ENCODE measurements at regions not wholly inside any gene's neighbourhood (a gene's known extent, or its start where the extent isn't known, plus 50 kb on each side); places are given as distances from the start of the nearest gene placed in this dataset.
"Not testable (repeated sequence)": the region's sequence is repeated elsewhere in the genome, so short reads cannot be mapped to it uniquely, and the experiment has no call there.

GRCh38 chr13:90853666-90854065, 493.8 kb upstream of the MIR17HG start:
- not testable (repeated sequence) for DNase-seq (ENCODE audit: low read depth in 2 of 2)

GRCh38 chr13:90857921-90858320, 489.6 kb upstream of the MIR17HG start:
- DNase-seq (ENCODE audit: low read depth in 2 of 2) = no peak

DNA sequence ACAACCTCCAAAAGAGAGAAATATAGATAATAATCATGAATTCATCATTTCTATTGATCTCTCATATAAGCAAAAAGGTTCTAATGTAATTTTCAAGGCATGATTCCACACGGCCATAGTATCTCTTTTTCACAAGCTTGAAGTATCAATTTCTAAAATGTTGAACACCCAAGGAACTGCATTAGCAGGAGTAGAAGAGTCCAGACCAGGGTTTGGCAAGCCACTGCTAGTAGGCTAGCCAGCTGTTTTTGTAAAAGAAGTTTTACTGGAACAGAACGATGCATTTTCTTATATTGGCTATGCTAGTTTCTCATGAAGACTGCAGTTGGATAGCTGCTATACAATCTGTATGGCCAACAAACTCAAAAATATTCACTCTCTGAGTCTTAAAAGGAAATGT, 481.5 kb upstream of the MIR17HG start:
- no peak for DNase-seq (ENCODE audit: low read depth in 2 of 2)

DNA sequence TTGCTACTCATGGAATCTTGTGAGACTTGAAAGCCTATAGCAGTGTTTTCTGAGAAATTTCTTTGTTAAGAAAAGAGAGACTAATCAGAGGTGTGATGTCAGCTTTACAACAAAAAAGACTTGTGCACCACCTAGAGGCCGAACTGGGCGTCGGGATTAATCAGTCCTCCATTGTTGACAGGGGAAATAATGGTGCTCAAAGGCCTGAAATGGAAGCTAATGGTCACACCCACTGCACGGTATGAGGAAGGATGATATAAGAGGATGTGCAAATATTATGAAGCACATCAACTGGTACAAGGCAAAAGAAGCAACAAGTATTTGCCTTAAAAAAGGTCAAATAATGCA, 480.2 kb upstream of the MIR17HG start:
- no peak for DNase-seq (ENCODE audit: low read depth in 2 of 2)

GRCh38 chr13:90868321-90868920, 479.1 kb upstream of the MIR17HG start:
- no peak for DNase-seq (ENCODE audit: low read depth in 2 of 2)

DNA sequence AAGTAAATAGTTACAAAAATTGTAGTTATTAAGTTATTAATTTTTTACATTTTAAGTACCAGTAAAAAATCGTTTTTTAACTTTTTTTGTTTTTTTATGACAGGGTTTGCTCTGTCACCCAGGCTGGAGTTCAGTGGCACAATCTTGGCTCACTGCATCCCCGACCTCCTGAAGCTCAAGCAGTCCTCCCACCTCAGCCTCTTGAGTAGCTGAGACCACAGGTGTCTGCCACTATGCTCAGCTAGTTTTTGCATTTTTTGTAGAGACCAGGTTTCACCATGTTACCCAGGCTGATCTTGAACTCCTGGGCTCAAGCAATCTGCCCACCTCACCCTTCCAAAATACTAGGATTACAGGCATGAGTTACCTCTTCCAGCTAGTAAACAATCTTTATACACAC, 477.9 kb upstream of the MIR17HG start:
- DNase-seq (ENCODE audit: low read depth in 2 of 2) = no peak

DNA sequence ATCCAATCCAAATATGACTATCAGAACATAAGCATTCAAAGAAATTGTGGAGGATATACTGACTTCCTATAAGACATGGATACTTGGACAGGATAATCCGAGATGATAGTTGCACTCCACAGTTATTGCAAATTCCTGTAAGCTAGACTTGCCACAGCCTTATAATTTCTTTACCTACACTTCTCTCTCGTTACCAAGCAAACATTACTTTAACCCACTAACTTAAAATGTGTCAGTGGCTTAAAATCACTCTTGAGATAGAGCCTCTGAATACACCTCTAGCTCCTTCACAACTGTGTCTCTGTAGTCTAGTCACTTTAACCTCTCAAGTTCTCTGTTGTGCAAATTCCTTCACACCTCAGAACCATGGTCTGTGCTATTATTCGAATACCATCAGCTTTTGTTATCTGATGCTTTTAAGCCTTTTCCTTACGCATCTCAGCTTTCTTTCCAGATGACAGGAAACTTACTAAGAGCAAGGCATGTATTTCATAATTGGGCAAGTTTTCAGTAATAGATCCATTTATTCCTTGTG, 474.9 kb upstream of the MIR17HG start:
- DNase-seq (ENCODE audit: low read depth in 2 of 2) = no peak

DNA sequence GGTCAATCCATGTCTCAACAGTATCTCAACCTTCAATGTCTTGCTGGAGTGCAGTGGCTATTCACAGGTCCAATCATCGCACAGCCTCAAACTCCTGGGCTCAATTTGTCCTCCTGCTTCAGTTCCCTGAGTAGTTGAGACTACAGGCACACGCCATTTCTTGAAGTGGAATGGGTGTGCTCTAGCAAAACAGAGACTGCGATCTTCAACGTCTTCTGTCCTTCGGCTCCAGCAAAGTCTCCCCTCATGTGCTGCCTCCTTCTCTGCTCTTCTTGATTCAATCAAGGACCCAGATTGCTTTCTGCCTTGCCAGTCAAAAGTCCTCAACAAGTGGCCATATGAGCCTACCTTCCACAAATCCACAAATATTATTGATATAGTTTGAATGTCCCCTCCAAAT, 466.7 kb upstream of the MIR17HG start:
- DNase-seq (ENCODE audit: low read depth in 2 of 2) = no peak

GRCh38 chr13:90882551-90882950, 464.9 kb upstream of the MIR17HG start:
- no peak for DNase-seq (ENCODE audit: low read depth in 2 of 2)

DNA sequence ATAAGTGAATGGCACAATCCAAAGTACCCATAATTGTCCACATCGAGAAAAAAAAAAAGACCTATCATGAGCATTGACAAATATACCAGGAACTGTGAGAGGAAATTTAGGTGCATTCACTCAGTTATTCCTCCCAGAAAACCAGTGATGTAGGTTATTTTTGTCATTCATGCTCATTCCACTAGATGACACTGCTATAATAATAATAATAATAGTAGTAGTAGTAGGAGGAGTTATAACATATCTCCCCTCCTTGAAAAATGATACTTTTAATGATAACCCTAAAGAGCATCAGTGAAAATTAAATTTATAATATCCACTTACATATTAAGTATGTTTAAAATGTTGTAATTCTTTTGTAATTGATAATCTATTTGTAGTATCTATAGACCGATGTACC, 463.9 kb upstream of the MIR17HG start:
- DNase-seq (ENCODE audit: low read depth in 2 of 2) = no peak

DNA sequence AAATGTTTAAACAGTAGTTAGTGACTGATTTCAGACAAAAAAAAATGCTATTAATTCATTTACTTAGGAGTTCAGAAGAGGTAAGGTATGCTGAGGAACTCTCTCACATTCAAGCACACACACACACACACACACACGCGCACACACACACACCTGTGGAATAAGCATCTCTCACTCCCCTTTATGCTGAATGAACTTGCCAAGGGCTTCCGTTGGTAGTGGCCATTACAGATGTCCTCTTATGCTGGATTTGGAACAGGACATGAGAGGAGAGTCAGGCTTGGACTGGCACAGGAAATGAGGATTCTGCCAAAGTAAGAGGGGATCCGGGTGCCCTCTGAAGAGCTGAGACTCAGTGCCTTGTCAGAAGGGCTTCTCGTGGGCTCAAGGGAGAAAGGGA, 463.4 kb upstream of the MIR17HG start:
- DNase-seq (ENCODE audit: low read depth in 2 of 2) = no peak

DNA sequence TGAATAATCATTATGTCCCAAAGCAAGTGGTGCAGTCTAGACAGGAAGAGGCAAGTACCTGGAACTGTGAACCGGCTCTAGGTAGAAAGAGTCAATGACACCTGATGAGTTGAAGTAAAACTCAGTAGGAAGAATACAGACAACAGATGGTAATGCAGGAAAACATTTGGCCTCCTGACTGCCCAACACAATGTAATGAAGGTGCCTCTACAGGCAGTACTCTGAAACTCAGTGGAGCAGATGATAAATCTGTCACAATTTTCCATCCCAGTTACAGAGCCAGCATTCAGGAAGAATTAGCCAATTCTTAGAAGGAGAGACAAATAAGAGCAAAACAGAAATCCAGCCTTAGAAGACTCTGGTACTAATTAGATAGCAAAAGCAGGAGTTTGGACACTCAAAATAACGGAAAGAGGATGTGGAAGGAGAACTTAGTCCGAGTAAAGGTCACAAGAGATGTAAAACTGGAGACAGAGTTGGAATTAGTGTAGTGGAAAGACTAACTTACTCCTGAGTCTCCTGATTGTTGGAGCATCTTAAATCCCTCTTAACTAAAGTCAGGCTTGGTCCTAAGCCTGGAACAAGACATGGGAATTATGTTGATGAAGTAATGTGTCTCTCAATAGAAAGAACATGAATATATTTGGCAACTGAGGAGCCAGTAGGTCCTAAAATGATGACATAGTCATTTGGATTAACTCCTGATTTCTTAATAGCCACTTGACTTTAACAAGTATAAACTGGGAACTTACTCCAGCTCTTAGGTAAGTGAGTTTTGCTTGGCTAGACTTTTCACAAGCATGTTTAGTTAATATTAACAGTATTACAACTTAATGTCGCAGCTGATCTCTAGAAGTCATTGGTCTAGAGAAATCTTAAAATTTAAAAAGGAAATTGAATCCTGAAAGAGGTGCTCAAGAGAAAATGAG, 457.3 kb upstream of the MIR17HG start:
- no peak for DNase-seq (ENCODE audit: low read depth in 2 of 2)

DNA sequence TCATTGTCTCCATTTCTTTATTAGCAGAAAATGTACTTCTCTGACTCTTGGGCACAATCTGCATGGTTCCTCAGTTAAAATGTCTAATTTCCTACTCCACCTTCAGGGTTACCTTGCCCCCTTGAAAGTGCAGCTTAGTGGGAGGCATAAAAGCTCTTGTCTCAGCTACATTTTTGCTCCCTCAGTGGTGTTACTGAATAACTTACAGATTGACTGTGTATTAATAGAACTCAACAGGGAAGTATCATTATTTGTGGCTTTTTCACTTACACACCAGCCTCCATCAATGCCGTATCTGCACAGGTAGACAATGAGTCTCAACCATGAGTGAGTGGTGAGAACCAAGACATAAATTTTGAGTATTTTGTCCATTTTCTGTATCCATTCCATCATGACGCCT, 456.2 kb upstream of the MIR17HG start:
- DNase-seq (ENCODE audit: low read depth in 2 of 2) = no peak

GRCh38 chr13:90893199-90893598, 454.3 kb upstream of the MIR17HG start:
- not testable (repeated sequence) for DNase-seq (ENCODE audit: low read depth in 2 of 2)

DNA sequence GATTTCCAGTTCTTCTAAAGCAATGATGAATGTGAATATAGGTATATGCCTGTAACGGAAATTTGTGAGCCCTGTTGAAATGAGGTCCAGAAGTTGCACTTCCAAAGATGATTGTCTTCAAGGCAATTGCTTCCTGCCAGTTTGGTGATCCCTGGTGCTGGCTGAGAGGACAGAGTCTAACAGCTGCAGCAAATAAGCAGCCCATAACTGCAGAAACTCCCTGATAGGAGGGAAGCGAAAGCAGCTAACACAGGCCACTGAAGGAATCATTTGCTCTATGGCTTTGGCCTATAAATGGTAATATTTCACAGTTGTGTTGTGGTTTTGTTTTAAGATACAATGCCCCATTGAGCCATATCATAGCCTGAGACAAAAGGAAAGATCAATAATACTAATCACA, 451.5 kb upstream of the MIR17HG start:
- DNase-seq (ENCODE audit: low read depth in 2 of 2) = no peak

DNA sequence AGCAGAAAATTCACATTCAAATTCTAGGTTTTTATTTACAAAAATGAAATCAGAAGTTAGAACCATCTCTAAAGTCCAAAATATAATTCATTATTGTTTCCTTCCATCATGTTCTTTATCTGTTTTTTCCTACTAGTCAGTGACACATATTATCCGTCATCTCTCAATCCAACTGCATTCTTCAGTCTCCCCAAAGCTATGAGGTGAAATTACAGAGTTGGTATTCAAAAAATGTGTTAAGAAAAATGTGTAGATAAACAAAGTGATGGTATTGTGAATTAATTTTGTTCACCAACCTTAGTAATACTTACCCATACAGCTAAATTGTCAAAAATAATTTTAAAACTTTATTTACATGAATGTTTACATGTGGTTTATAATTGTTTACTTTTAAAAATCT, 448.7 kb upstream of the MIR17HG start:
- no peak for DNase-seq (ENCODE audit: low read depth in 2 of 2)

DNA sequence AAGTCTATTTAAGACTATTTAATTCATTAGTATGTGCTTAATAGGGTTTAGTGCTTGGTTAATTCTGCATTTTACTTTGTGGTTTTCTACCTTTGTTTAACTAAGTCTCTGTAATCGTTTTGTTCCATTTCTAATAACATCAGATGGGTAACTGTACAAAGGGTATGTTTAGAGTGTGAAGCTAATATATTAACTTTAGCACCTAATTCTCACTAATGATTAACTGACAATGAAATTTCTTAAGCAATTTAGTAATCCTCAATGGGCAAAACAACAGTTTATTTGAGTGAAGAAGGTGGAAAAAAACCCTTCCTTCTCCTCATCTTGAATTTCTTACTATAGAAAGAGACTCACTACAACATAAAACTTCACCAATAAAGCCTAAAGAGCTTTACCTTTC, 448.1 kb upstream of the MIR17HG start:
- DNase-seq (ENCODE audit: low read depth in 2 of 2) = no peak

DNA sequence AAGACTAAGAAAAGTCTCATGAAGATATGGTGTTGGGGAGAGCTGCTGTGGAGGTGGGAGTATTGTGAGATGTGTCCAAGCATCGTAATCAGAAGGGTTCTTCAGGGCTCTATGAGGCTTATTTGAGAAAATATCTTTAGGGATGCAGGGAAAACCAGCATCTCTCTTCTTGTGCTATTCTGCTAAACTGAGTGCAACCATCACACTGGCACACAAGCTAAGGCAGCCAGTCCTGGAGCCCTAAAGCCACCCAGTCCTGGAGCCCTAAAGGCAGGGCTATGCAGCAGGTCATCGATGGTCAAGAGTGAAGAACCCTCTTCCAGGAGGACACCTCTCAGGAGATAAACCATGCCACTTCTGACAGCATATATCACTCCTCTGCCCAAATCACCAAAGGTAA, 445.2 kb upstream of the MIR17HG start:
- DNase-seq (ENCODE audit: low read depth in 2 of 2) = no peak

DNA sequence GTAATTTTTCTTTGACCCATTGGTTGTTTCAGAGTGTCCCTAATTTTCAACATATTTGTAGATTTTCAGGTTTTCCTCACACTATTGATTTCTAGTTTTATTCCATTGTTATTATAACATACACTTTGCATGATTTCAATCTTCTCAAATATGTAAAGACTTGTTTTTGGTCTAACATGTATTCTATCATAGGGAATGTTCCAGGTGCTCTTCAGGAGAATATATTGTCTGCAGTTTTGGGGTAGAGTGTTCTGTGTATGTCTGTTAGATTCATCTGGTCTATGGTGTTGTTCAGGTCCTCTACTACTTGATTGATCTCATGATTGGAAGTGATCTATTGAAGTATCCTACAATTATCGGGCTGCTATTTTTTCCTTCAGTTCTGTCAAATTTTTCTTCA, 440.9 kb upstream of the MIR17HG start:
- no peak for DNase-seq (ENCODE audit: low read depth in 2 of 2)

DNA sequence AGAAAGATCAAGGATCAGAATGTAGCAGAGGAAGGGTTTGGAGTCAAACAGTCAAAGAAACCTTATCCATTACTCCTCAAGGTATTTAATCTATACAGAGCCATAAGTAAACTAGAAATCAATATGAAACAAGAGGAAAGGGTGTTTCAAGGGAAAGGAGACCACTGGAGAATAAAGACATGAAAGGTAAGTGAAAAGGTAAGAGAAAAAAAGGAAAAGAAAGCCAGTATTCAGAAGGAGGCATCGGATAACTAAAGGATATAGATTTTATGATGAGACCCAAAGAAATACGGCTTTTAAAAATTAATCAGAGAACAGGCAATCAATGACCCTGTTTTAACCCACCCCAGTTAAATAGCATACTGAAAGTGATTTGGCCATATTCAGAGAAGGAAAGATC, 438.7 kb upstream of the MIR17HG start:
- no peak for DNase-seq (ENCODE audit: low read depth in 2 of 2)

DNA sequence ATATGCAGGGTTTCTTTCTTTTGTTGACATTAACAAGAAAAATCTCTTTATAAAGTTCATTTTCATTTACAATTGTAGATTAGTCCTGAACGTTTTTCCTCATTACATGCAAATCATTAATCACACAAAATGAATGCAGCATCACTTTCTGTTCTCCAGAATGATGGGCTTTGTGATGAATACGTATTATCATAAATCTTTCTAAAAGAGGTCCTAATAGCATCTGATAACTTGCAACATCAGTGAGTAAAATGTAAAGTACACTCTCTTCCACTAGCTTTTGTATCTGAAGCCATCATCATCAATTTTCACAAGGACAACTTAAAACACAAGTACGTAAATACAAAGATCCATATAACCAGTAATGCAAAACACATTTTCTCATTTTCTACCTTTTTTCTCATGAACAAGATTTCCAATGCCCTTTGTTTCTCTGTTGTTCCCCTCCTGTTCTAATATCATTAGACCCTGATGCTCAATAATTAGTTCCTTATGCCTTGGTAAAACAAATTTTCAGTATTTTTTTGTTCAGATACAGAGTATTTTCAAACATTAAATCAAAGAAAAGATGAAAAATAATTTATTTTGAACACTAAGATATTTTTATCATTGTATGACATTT, 437.4 kb upstream of the MIR17HG start:
- no peak for DNase-seq (ENCODE audit: low read depth in 2 of 2)

DNA sequence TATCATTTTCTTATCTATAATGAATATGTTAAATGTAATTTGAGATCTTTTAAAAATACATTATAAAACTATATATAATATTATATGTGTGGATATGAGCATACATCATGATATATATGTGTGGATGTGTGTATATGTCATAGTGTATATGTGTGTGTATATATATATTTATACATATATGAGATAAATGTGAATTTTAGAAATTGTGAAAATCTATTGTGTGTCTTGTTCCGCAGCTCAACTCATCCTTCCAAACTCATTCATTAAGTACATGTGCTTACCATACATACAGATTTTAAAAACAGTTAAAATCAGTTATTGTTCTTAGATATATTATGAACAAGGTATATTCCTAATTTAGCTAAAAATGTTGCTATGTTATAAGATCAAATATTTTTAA, 435.2 kb upstream of the MIR17HG start:
- DNase-seq (ENCODE audit: low read depth in 2 of 2) = no peak

DNA sequence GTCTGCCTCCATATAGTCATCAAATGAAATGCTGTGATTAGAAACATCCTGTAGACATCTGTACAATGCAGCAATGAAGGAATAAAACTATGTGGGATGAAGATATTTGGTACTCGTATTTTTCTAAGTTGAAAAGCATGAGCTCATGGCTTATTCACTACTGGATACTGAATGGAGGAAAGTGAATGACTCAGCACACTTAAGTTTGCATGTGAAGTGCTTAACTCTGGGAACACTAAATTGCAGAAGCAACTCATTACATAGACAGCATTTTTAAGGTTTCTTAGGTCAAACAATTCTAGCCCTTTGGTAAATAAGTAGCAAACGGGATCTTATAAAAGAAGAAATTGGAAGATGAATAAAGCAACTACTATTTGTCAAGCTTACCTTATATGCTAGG, 429.0 kb upstream of the MIR17HG start:
- no peak for DNase-seq (ENCODE audit: low read depth in 2 of 2)
